Lower lobe of right lung (tissue), 2 donors: ENCODE measurements at regions not wholly inside any gene's neighbourhood (a gene's known extent, or its start where the extent isn't known, plus 50 kb on each side); places are given as distances from the start of the nearest gene placed in this dataset.

Source experiments
- ATAC-seq, 2 donors: fragments of 200-7000 bp; cut with Tn5 transposase; one replicate each; pipeline ENCODE4 v1.9.1; 2020 to 2022; ENCODE audit warnings: mild to moderate bottlenecking in 2 of 2, moderate library complexity in 2 of 2
- DNase-seq: peaks from one replicate; pipeline ENCODE4 v3.0.0-alpha.2; 2020
- H3K27ac ChIP-seq: fragments of 200-600 bp; one replicate; pipeline ENCODE4 v1.8.0; 2022
- H3K27me3 ChIP-seq: fragments of 200-600 bp; one replicate; pipeline ENCODE4 v1.8.0; 2022; ENCODE audit warnings: low read depth
- H3K36me3 ChIP-seq: fragments of 200-600 bp; one replicate; pipeline ENCODE4 v1.8.0; 2022; ENCODE audit warnings: mild to moderate bottlenecking
- H3K4me1 ChIP-seq: fragments of 200-600 bp; one replicate; pipeline ENCODE4 v1.8.0; 2022
- H3K4me3 ChIP-seq: fragments of 200-600 bp; one replicate; pipeline ENCODE4 v1.8.0; 2022; ENCODE audit warnings: mild to moderate bottlenecking
- H3K9me3 ChIP-seq: fragments of 200-600 bp; one replicate; pipeline ENCODE4 v1.8.0; 2022
- intact Hi-C: fragments of 100-400 bp; cut with DNase I; formaldehyde crosslinking; loops from one replicate; pipeline ENCODE4 v1.11.0; 2022
- TF ChIP-seq, protein P1 (sequence below): fragments of 200-600 bp; IDR thresholded peaks from one replicate; pipeline ENCODE4 v1.8.0; 2022; ENCODE audit warnings: antibody characterized with exemption, mild to moderate bottlenecking
- donor health status: DM: no; HTN: yes; CAD: no; lungs with severe emphysema.

DNA sequence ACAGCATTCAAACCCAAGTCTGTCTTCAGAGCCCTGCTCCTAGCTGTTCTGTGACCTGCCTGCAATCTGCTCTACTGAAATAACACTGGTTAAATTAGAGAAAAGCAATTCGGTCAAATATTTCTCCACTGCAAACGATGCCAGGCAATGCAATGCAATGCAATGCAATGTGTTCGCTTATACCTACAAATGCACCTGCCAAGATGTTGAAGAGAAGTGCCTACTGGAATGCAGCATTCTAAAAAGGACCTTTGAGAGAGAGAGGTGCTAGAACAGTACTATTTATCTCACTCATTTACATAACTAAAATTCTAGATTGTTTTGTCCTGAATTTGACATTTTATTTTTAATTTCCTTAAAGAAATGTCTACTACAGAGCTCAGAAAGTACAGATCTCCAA is 157.3 kb upstream of the CDK1 start:
- intact Hi-C loops: no loop called here
- no peaks in the 10 kb centered on the region for H3K4me1 ChIP-seq

DNA sequence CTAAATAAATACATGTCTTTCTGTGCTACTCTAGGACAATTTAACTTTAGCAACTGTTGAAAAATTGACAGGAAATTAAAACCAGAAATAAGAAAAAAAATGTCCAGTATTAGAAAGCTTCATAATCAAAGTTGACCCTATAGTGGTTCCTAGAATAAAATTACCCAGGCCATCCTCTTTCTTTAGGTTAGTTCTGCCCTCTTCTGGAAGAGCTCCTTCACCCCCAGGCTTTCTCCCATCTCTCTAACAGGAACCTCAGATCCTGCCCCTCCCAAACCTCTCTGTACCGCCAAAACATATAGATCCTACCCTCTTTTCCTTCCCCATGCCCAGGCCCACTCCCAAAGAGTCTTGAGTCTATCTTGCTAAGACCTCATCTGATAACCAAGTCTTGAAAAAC is 159.4 kb upstream of the CDK1 start:
- no peak for DNase-seq
- intact Hi-C loops: no loop called here

More for the DNA sequence above, 157.3 kb upstream of the CDK1 start:
- Histone ChIP-seq H3K36me3 (no peaks in the 10 kb centered on the region), H3K27ac (no peak overlapping the region), H3K27me3 (no peaks in the 10 kb centered on the region), H3K4me3 (no peak overlapping the region), H3K9me3 (no peaks in the 10 kb centered on the region)
- DNase-seq (no peak), ATAC-seq (no peak)
- TF ChIP-seq, protein P1, sequence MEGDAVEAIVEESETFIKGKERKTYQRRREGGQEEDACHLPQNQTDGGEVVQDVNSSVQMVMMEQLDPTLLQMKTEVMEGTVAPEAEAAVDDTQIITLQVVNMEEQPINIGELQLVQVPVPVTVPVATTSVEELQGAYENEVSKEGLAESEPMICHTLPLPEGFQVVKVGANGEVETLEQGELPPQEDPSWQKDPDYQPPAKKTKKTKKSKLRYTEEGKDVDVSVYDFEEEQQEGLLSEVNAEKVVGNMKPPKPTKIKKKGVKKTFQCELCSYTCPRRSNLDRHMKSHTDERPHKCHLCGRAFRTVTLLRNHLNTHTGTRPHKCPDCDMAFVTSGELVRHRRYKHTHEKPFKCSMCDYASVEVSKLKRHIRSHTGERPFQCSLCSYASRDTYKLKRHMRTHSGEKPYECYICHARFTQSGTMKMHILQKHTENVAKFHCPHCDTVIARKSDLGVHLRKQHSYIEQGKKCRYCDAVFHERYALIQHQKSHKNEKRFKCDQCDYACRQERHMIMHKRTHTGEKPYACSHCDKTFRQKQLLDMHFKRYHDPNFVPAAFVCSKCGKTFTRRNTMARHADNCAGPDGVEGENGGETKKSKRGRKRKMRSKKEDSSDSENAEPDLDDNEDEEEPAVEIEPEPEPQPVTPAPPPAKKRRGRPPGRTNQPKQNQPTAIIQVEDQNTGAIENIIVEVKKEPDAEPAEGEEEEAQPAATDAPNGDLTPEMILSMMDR: no peak

DNA sequence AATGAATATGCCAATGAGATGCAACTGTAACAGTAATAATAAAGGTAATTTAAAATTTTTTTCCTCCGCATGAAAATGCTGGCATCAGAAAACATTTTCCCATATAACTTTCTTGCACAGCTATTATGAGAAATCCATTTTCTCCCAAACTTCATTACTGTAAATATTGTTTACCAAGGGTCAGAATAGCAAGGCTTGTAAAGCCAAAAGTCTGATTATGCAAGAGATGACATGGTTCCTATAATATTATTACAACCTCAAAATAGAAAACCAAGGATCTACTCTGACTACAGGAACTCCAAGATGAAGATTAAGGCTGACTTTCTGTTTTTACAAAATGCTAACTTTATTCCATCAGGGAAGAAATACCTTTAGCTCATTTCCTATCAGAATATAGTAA is 162.7 kb upstream of the CDK1 start:
- H3K4me3 ChIP-seq: no peak overlapping the region
- no peaks in the 10 kb centered on the region for H3K27me3 ChIP-seq
- ATAC-seq (no peak), DNase-seq (no peak)
- intact Hi-C loops: no loop called here
- no peaks in the 10 kb centered on the region for H3K4me1 ChIP-seq
- no peaks in the 10 kb centered on the region for H3K36me3 ChIP-seq
- TF ChIP-seq, protein P1: no peak
- H3K9me3 ChIP-seq: no peaks in the 10 kb centered on the region
- H3K27ac ChIP-seq: no peak overlapping the region

More for the DNA sequence above, 159.4 kb upstream of the CDK1 start:
- Histone ChIP-seq H3K27ac (no peak overlapping the region), H3K9me3 (no peaks in the 10 kb centered on the region), H3K27me3 (no peaks in the 10 kb centered on the region), H3K4me3 (no peak overlapping the region), H3K4me1 (no peaks in the 10 kb centered on the region), H3K36me3 (no peaks in the 10 kb centered on the region)
- ATAC-seq: no peak
- TF ChIP-seq, protein P1: no peak

DNA sequence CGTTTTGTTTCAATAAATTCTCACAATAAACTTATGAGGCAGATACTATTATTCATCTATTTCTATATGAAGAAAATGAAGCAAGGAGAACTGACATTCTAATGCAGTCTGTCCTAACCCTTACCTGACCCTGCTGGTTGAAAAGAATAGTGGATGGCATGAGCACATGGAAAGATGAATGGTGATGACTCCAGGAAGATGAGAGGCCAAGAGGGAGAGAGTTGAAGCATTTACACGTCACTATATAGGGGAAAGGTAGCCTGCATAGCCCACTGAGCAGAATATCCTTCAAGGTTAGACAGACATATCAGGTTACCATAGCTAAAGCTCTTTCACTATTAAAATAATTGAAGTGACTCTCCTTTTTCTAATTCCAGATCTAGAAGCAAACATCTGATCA is 163.9 kb upstream of the CDK1 start:
- no peaks in the 10 kb centered on the region for H3K27me3 ChIP-seq
- H3K4me1 ChIP-seq: no peaks in the 10 kb centered on the region
- intact Hi-C loops: no loop called here
- H3K4me3 ChIP-seq: no peak overlapping the region
- H3K9me3 ChIP-seq: no peaks in the 10 kb centered on the region
- no peak for DNase-seq
- no peaks in the 10 kb centered on the region for H3K36me3 ChIP-seq
- H3K27ac ChIP-seq: no peak overlapping the region
- no peak for ATAC-seq
- TF ChIP-seq, protein P1: no peak

DNA sequence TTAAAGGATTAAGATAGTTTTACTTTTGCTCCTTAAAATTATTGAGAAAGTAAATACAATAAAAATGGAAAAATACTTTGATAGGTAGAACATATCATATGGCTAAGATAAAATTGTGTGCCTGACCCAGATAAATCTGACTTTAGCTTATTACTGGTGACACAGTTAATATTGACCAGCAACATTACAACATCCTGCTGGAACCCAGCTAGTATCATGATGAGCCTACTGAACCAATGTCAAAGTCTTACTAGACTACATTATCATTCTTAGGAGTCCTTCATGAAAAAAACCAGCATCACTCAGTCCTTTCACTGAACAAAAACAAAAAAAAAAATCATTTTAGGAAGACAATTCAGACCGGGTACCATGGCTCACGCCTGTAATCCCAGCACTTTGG is 164.8 kb upstream of the CDK1 start:
- intact Hi-C loops: no loop called here
- H3K27me3 ChIP-seq: no peaks in the 10 kb centered on the region
- ATAC-seq: no peak
- H3K4me3 ChIP-seq: no peak overlapping the region
- no peak for DNase-seq
- no peaks in the 10 kb centered on the region for H3K4me1 ChIP-seq
- H3K27ac ChIP-seq: no peak overlapping the region
- TF ChIP-seq, protein P1: no peak
- H3K9me3 ChIP-seq: no peaks in the 10 kb centered on the region
- H3K36me3 ChIP-seq: no peaks in the 10 kb centered on the region

DNA sequence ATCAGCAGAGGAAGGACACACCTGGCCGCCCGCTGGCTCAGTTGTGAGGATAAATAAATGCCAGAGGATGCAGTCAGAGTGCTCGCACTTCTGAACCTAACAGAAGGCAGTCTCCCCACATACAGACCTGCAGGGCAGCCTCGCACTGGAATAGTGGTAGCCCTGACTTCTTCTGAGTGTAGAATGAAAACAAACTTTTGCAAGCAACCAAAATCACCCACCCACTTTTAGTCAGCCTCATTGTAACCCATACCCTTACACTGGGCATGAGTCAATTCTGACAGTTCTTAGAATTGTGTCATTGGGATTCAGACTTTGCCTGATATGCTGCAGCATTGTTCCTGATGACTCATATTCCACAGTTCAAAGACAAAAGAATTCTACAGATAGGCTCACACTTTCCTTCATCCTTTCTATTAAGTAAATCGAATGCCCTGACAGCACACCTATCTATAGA is 167.0 kb upstream of the CDK1 start:
- Histone ChIP-seq H3K4me3 (no peak overlapping the region), H3K36me3 (no peaks in the 10 kb centered on the region), H3K4me1 (no peaks in the 10 kb centered on the region), H3K27me3 (no peaks in the 10 kb centered on the region), H3K27ac (no peak overlapping the region), H3K9me3 (no peaks in the 10 kb centered on the region)
- TF ChIP-seq, protein P1: no peak
- intact Hi-C loops: no loop called here
- DNase-seq (no peak), ATAC-seq (no peak)
